ENCODE measurements at regions not wholly inside any gene's neighbourhood (a gene's known extent, or its start where the extent isn't known, plus 50 kb on each side); places are given as distances from the start of the nearest gene placed in this dataset.

DNA sequence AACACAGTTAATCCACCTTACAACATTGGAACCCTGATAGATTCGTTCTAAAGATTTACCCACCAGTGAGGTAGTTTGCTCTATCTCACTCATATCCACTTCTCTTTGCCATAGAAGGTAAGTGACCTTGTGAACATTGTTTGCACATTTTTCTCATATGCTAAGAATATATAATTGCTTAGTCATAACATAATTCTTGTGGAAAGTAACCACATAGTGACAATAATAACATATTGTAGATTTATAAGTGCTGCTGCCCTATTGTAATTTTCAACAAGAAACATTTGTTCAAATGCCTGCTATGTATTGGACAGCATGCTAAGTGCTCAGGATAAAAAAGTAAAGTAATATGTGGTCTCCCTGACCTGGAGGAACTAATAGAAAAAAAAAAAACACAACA, 554.2 kb upstream of the KCNMB2 start:
- FAIRE-seq (no peak), DNase-seq (ENCODE audit: low read depth) (peak; percentile 27)

DNA sequence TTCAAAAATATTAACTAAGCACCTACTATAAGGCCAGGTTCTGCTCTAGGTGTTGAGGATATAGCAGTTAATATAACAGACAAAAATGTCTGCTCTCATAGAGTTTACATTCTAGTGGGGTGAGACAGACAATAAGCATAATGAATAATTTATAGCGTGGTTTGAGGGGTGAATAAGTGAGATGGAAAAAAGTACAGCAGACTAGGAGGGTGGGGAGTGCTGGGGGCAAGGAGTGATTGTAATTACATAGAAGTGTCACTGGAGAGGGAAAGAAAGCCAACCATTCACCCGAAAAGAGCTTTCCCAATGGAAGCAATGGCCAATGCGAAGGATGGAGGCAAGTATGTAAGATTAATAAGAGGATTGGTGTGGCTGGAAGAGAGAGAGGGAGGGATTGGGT, 552.9 kb upstream of the KCNMB2 start:
- no peaks in the 10 kb centered on the region for H3K27me3 ChIP-seq (ENCODE audit: control insufficient read depth, insufficient read depth, low read length)
- no peak overlapping the region for H3K4me3 ChIP-seq (ENCODE audit: low read depth, low read length)
- FAIRE-seq (no peak), DNase-seq (ENCODE audit: low read depth) (no peak)
- H3K36me3 ChIP-seq (ENCODE audit: control insufficient read depth, insufficient read depth, low read length): no peaks in the 10 kb centered on the region
- TF ChIP-seq, protein P1, sequence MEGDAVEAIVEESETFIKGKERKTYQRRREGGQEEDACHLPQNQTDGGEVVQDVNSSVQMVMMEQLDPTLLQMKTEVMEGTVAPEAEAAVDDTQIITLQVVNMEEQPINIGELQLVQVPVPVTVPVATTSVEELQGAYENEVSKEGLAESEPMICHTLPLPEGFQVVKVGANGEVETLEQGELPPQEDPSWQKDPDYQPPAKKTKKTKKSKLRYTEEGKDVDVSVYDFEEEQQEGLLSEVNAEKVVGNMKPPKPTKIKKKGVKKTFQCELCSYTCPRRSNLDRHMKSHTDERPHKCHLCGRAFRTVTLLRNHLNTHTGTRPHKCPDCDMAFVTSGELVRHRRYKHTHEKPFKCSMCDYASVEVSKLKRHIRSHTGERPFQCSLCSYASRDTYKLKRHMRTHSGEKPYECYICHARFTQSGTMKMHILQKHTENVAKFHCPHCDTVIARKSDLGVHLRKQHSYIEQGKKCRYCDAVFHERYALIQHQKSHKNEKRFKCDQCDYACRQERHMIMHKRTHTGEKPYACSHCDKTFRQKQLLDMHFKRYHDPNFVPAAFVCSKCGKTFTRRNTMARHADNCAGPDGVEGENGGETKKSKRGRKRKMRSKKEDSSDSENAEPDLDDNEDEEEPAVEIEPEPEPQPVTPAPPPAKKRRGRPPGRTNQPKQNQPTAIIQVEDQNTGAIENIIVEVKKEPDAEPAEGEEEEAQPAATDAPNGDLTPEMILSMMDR (IDR thresholded peaks at IDR 0.05; ENCODE audit: insufficient read depth, low read length, severe bottlenecking): no peak

More for the DNA sequence above, 554.2 kb upstream of the KCNMB2 start:
- H3K4me3 ChIP-seq (ENCODE audit: low read depth, low read length): no peak overlapping the region
- no peaks in the 10 kb centered on the region for H3K27me3 ChIP-seq (ENCODE audit: control insufficient read depth, insufficient read depth, low read length)
- TF ChIP-seq, protein P1 (IDR thresholded peaks at IDR 0.05; ENCODE audit: insufficient read depth, low read length, severe bottlenecking): no peak
- H3K36me3 ChIP-seq (ENCODE audit: control insufficient read depth, insufficient read depth, low read length): no peaks in the 10 kb centered on the region

DNA sequence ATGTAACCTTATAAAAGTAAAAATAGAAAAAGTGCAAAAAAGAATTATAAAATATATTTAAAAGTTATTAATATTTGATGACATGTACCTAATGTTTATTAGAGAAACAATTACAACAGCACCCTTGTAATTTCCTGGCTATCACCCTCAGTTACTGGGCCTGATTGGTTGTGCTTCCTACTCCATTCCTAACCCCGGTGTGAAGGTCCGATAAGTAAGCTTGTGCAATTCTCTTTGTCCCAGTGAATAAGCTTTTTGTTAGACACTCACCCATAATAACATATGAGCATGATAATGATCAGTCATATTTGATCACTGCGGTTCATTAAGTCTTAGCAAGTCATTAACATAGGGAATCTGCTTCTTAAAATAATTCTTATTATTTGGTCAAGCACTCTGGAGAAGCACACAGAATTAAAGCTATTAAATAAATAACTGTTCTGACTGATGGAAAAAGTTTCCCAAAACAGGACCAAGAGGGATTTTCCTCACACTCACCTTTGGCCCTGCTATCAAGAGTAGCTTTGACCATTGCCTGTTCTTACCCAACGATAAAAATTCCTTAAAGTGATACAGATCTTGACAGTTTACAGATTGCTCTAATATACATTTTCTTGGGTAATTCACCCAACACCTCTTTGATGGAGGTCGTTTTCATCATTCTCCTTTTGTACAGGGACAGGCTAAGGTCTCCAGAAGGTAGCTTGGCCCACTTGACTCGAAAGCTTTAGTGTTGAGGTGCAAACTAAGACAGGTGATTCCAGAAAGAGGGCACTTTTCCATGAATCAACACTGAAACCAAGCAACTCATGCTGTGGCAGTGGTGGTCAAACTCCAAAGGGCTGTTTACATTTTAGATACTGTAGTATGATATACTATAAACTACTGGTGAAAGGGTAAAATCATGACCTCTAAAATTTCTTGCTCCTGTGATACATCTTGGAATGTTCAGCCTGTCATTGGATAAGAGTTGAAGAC, 543.0 kb upstream of the KCNMB2 start:
- peak; percentile 23 for FAIRE-seq
- H3K36me3 ChIP-seq (ENCODE audit: control insufficient read depth, insufficient read depth, low read length): no peaks in the 10 kb centered on the region
- H3K27me3 ChIP-seq (ENCODE audit: control insufficient read depth, insufficient read depth, low read length): no peaks in the 10 kb centered on the region
- TF ChIP-seq, protein P1 (IDR thresholded peaks at IDR 0.05; ENCODE audit: insufficient read depth, low read length, severe bottlenecking): no peak
- DNase-seq (ENCODE audit: low read depth): no peak
- H3K4me3 ChIP-seq (ENCODE audit: low read depth, low read length): no peak overlapping the region

DNA sequence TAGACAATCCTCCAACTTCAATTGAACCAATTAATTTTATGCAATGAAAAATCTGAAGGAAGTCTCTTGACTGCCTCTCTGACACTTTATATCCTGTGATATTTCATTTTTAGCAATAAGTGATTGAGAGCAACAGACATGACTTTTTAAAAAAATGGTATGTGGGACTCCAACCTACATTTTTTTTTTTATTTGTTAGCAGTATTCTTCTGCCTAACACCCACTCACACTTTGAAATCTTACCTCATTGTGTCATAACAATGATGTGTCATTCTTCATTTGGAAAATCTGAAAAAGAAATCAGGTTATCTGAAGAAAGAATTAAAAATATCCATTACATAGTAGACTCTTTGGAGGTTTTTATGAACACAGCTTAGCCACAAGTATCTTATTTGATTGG, 541.3 kb upstream of the KCNMB2 start:
- TF ChIP-seq, protein P1 (IDR thresholded peaks at IDR 0.05; ENCODE audit: insufficient read depth, low read length, severe bottlenecking): no peak
- DNase-seq (ENCODE audit: low read depth) (peak; percentile 71), FAIRE-seq (no peak)
- Histone ChIP-seq H3K27me3 (ENCODE audit: control insufficient read depth, insufficient read depth, low read length) (no peaks in the 10 kb centered on the region), H3K4me3 (ENCODE audit: low read depth, low read length) (no peak overlapping the region), H3K36me3 (ENCODE audit: control insufficient read depth, insufficient read depth, low read length) (no peaks in the 10 kb centered on the region)

DNA sequence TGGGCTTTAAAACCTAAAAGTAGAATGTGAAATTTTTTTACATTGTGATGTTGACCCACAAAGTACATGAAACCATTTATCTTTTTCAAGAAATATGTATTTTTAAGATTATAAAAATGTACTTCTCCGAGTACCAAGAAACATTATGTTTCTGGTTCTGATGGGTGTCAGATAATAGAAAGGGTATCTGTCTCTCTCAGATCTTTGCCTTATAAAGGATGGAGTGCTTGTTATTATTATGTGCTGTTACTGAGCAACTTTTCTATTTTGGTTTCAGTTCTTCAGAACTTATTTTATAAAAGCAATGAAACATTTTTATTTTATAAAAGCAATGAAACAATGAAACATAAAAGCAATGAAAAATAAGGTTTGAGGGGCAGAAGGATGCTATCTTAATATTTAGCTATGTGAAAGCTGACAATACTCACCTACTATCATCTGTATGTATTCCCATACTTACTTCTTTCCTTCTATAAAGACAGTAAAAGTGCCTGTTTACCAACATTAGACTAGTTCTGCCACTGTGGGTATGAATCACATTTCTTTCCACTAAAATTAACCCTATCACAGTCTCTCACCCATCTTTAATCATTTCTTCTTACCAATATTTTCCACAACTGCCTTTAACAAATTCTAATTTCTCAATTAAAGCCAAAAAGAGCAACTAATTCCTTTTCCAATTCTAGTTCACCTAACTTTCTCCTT, 540.7 kb upstream of the KCNMB2 start:
- FAIRE-seq: no peak
- Histone ChIP-seq H3K27me3 (ENCODE audit: control insufficient read depth, insufficient read depth, low read length) (no peaks in the 10 kb centered on the region), H3K4me3 (ENCODE audit: low read depth, low read length) (no peak overlapping the region), H3K36me3 (ENCODE audit: control insufficient read depth, insufficient read depth, low read length) (no peaks in the 10 kb centered on the region)
- TF ChIP-seq, protein P1 (IDR thresholded peaks at IDR 0.05; ENCODE audit: insufficient read depth, low read length, severe bottlenecking): no peak
- no peak for DNase-seq (ENCODE audit: low read depth)
